ENCODE measurements at regions not wholly inside any gene's neighbourhood (a gene's known extent, or its start where the extent isn't known, plus 50 kb on each side); places are given as distances from the start of the nearest gene placed in this dataset.

DNA sequence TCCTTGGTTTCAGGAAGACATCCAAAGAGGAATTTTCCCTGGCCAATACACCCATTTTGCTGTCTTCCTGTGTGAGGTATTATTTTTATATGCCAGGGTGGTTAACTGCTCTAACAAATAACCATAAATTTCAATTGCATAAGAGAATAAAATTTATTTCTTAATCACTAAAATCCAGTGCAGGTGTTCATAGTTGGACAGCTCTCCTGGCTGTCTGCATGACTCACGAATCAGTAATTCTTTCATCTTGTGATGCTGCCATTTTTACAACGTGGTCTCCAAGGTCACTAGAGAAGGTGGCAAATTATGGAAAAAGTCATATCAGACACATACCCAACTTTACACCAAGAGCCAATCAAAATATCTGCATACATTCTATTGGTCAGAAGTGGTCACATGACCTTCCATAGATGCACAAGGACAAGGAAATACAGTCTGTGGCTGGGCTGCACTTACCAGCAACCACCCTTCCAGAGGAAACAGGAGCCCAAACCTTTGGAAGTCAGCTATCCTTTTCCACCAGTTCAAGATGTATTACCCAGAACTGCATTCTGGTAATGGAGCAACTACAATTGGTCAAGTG lies 193.5 kb upstream of the PLEKHG7 start:
- TF ChIP-seq, protein P1, sequence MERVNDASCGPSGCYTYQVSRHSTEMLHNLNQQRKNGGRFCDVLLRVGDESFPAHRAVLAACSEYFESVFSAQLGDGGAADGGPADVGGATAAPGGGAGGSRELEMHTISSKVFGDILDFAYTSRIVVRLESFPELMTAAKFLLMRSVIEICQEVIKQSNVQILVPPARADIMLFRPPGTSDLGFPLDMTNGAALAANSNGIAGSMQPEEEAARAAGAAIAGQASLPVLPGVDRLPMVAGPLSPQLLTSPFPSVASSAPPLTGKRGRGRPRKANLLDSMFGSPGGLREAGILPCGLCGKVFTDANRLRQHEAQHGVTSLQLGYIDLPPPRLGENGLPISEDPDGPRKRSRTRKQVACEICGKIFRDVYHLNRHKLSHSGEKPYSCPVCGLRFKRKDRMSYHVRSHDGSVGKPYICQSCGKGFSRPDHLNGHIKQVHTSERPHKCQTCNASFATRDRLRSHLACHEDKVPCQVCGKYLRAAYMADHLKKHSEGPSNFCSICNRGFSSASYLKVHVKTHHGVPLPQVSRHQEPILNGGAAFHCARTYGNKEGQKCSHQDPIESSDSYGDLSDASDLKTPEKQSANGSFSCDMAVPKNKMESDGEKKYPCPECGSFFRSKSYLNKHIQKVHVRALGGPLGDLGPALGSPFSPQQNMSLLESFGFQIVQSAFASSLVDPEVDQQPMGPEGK (CRISPR knock-in tag; IDR thresholded peaks at IDR 0.05; ENCODE audit: borderline replicate concordance) = no peak
- TF ChIP-seq ZFP3 (CRISPR knock-in tag; IDR thresholded peaks at IDR 0.05) (no peak), TCF4 (CRISPR knock-in tag; IDR thresholded peaks at IDR 0.05; ENCODE audit: borderline replicate concordance) (no peak), ESRRG (CRISPR knock-in tag; IDR thresholded peaks at IDR 0.05) (no peak), OSR1 (CRISPR knock-in tag; IDR thresholded peaks at IDR 0.05) (no peak), ZFP30 (CRISPR knock-in tag; IDR thresholded peaks at IDR 0.05) (no peak), PPARA (CRISPR knock-in tag; IDR thresholded peaks at IDR 0.05; ENCODE audit: borderline replicate concordance) (no peak), ZNF70 (CRISPR knock-in tag; IDR thresholded peaks at IDR 0.05) (no peak), ARNTL (CRISPR knock-in tag; IDR thresholded peaks at IDR 0.05; ENCODE audit: borderline replicate concordance, low read depth) (no peak)
- TF ChIP-seq, protein P2, sequence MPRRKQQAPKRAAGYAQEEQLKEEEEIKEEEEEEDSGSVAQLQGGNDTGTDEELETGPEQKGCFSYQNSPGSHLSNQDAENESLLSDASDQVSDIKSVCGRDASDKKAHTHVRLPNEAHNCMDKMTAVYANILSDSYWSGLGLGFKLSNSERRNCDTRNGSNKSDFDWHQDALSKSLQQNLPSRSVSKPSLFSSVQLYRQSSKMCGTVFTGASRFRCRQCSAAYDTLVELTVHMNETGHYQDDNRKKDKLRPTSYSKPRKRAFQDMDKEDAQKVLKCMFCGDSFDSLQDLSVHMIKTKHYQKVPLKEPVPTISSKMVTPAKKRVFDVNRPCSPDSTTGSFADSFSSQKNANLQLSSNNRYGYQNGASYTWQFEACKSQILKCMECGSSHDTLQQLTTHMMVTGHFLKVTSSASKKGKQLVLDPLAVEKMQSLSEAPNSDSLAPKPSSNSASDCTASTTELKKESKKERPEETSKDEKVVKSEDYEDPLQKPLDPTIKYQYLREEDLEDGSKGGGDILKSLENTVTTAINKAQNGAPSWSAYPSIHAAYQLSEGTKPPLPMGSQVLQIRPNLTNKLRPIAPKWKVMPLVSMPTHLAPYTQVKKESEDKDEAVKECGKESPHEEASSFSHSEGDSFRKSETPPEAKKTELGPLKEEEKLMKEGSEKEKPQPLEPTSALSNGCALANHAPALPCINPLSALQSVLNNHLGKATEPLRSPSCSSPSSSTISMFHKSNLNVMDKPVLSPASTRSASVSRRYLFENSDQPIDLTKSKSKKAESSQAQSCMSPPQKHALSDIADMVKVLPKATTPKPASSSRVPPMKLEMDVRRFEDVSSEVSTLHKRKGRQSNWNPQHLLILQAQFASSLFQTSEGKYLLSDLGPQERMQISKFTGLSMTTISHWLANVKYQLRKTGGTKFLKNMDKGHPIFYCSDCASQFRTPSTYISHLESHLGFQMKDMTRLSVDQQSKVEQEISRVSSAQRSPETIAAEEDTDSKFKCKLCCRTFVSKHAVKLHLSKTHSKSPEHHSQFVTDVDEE (CRISPR knock-in tag; IDR thresholded peaks at IDR 0.05) = no peak

Data from SK-N-SH treated with all-trans-retinoic acid at 6 μM for 48 hours (cell line).